Epithelial cell of proximal tubule (primary cell): ENCODE measurements at regions not wholly inside any gene's neighbourhood (a gene's known extent, or its start where the extent isn't known, plus 50 kb on each side); places are given as distances from the start of the nearest gene placed in this dataset.

Experiments
- DNase-seq: peaks from one replicate; pipeline ENCODE4 v3.0.0-alpha.2; 2011; ENCODE audit warnings: low read depth
- H3K4me3 ChIP-seq: 2 replicates; pipeline ENCODE4 v1.5.1; 2011; ENCODE audit warnings: low read depth, mild to moderate bottlenecking, low read length
- CTCF ChIP-seq: conservative IDR thresholded peaks from 2 replicates; pipeline ENCODE4 v1.5.1; 2012; ENCODE audit warnings: low read depth, mild to moderate bottlenecking, low read length

GRCh38 chr9:82599336-82599949 lies 463.5 kb downstream of the RASEF start:
- DNase-seq, result no peak
- TF ChIP-seq CTCF, result no peak
- no peak overlapping the region for H3K4me3 ChIP-seq

GRCh38 chr9:82600536-82601292 lies 462.2 kb downstream of the RASEF start:
- TF ChIP-seq CTCF, result no peak
- no peak for DNase-seq

GRCh38 chr9:82601293-82601771 lies 461.6 kb downstream of the RASEF start:
- no peak for DNase-seq
- no peak overlapping the region for H3K4me3 ChIP-seq
- no peak for TF ChIP-seq CTCF

More at GRCh38 chr9:82600536-82601292, 462.2 kb downstream of the RASEF start:
- no peak overlapping the region for H3K4me3 ChIP-seq

- no peak for TF ChIP-seq CTCF
- DNase-seq, result no peak
- no peak overlapping the region for H3K4me3 ChIP-seq
Observed at GRCh38 chr9:82604947-82605656, 457.8 kb downstream of the RASEF start.

GRCh38 chr9:82605657-82606031 lies 457.3 kb downstream of the RASEF start:
- no peak for TF ChIP-seq CTCF
- no peak for DNase-seq
- H3K4me3 ChIP-seq, result no peak overlapping the region

- no peak overlapping the region for H3K4me3 ChIP-seq
- no peak for TF ChIP-seq CTCF
- DNase-seq, result no peak
Observed at GRCh38 chr9:82606071-82606470, 456.9 kb downstream of the RASEF start.
